ENCODE measurements at regions not wholly inside any gene's neighbourhood (a gene's known extent, or its start where the extent isn't known, plus 50 kb on each side); places are given as distances from the start of the nearest gene placed in this dataset.
A peak's percentile ranks its signal among the peaks of the same experiment; 100 is the strongest.

GRCh38 chr1:25030012-25030411 lies 99.9 kb upstream of the RUNX3 start:
- Histone ChIP-seq H3K9me3 (ENCODE audit: control insufficient read depth in 2 of 3, low read length in 3 of 3) (no peaks in the 10 kb centered on the region), H3K4me1 (ENCODE audit: control insufficient read depth in 2 of 2, insufficient read depth in 2 of 2, low read length in 2 of 2) (peaks cover 72 to 90% of the 10 kb centered on the region in 2 donors), H3K27me3 (ENCODE audit: control insufficient read depth in 2 of 2, insufficient read depth in 2 of 2, low read length in 2 of 2) (no peaks in the 10 kb centered on the region), H3K27ac (ENCODE audit: low read depth, low read length) (peak overlapping the region; percentile 16), H3K4me3 (ENCODE audit: low read length) (no peak overlapping the region), H3K36me3 (ENCODE audit: control insufficient read depth in 2 of 3, insufficient read depth in 3 of 3, low read length in 3 of 3) (no peaks in the 10 kb centered on the region)
- peak overlapping the region in 8 of 9 donors; percentile 36 to 97 (median 78) for H3K27ac Mint-ChIP-seq
- H3K27me3 Mint-ChIP-seq, result no peaks in the 10 kb centered on the region
- ATAC-seq, result no peak
- H3K4me3 Mint-ChIP-seq, result peak overlapping the region; percentile 16 to 92 (median 60)
- H3K36me3 Mint-ChIP-seq, result peaks cover 0 to 2% (median 0%) of the 10 kb centered on the region in 5 donors
- H3K4me1 Mint-ChIP-seq, result peaks cover 54 to 88% (median 77%) of the 10 kb centered on the region in 7 donors
- ChIA-PET CTCF (interaction anchor here (0.6 to 2.0 kb wide), 3 partner anchors 62 to 98 kb away, joined by 3 to 6 read pairs (median 3); no protein-coding TSS in a partner anchor), POLR2A (interaction anchor here (0.7 to 1.0 kb wide), 2 partner anchors 43 to 51 kb away, joined by 4 read pairs; no protein-coding TSS in a partner anchor)
- intact Hi-C loops (cut with micrococcal nuclease), result loop anchor here in 1 of 2 donors (1.0 kb wide), 2 partner anchors 8 to 65 kb away; no protein-coding TSS in a partner anchor
- no peak for DNase-seq
- H3K9me3 Mint-ChIP-seq, result peaks cover 0 to 3% (median 0%) of the 10 kb centered on the region in 11 donors

- Mint-ChIP-seq H3K27ac (peak overlapping the region in 8 of 9 donors; percentile 37 to 97 (median 64)), H3K9me3 (peaks cover 0 to 3% (median 0%) of the 10 kb centered on the region in 11 donors), H3K27me3 (no peaks in the 10 kb centered on the region), H3K4me3 (peak overlapping the region; percentile 23 to 92 (median 60)), H3K4me1 (peaks cover 56 to 95% (median 83%) of the 10 kb centered on the region in 7 donors), H3K36me3 (peaks cover 0 to 2% (median 0%) of the 10 kb centered on the region in 5 donors)
- ATAC-seq, result no peak
- Histone ChIP-seq H3K27ac (ENCODE audit: low read depth, low read length) (no peak overlapping the region), H3K4me3 (ENCODE audit: low read length) (peak overlapping the region; percentile 9), H3K36me3 (ENCODE audit: control insufficient read depth in 2 of 3, insufficient read depth in 3 of 3, low read length in 3 of 3) (no peaks in the 10 kb centered on the region), H3K4me1 (ENCODE audit: control insufficient read depth in 2 of 2, insufficient read depth in 2 of 2, low read length in 2 of 2) (peaks cover 72 to 90% of the 10 kb centered on the region in 2 donors), H3K9me3 (ENCODE audit: control insufficient read depth in 2 of 3, low read length in 3 of 3) (no peaks in the 10 kb centered on the region), H3K27me3 (ENCODE audit: control insufficient read depth in 2 of 2, insufficient read depth in 2 of 2, low read length in 2 of 2) (no peaks in the 10 kb centered on the region)
- POLR2A ChIA-PET, result interaction anchor here (0.7 to 2.5 kb wide), 5 partner anchors 44 to 103 kb away, joined by 3 to 8 read pairs (median 4); no protein-coding TSS in a partner anchor
- peak in 1 of 9 donors; percentile 58 for DNase-seq
- intact Hi-C loops (cut with micrococcal nuclease), result loop anchor here in 1 of 2 donors (10.0 kb wide), 1 partner anchor 524 kb away; the partner anchor contains the start of gene RCAN3
- CTCF ChIA-PET, result interaction anchor here (0.6 to 2.0 kb wide), 7 partner anchors 16 to 579 kb away, joined by 3 to 6 read pairs (median 3); no protein-coding TSS in a partner anchor
Measured at GRCh38 chr1:25028907-25029599, 99.0 kb upstream of the RUNX3 start.

GRCh38 chr1:25028587-25028906 lies 98.5 kb upstream of the RUNX3 start:
- CTCF ChIA-PET, result interaction anchor here (1.0 to 2.0 kb wide), 4 partner anchors 16 to 64 kb away, joined by 3 to 6 read pairs (median 4); no protein-coding TSS in a partner anchor
- Histone ChIP-seq H3K27me3 (ENCODE audit: control insufficient read depth in 2 of 2, insufficient read depth in 2 of 2, low read length in 2 of 2) (no peaks in the 10 kb centered on the region), H3K27ac (ENCODE audit: low read depth, low read length) (no peak overlapping the region), H3K4me1 (ENCODE audit: control insufficient read depth in 2 of 2, insufficient read depth in 2 of 2, low read length in 2 of 2) (peaks cover 72 to 90% of the 10 kb centered on the region in 2 donors), H3K4me3 (ENCODE audit: low read length) (no peak overlapping the region), H3K36me3 (ENCODE audit: control insufficient read depth in 2 of 3, insufficient read depth in 3 of 3, low read length in 3 of 3) (no peaks in the 10 kb centered on the region), H3K9me3 (ENCODE audit: control insufficient read depth in 2 of 3, low read length in 3 of 3) (no peaks in the 10 kb centered on the region)
- intact Hi-C loops (cut with micrococcal nuclease), result loop anchor here in 1 of 2 donors (10.0 kb wide), 1 partner anchor 524 kb away; the partner anchor contains the start of gene RCAN3
- POLR2A ChIA-PET, result interaction anchor here (0.7 to 2.5 kb wide), 4 partner anchors 44 to 103 kb away, joined by 3 to 8 read pairs (median 4); no protein-coding TSS in a partner anchor
- DNase-seq (no peak), ATAC-seq (no peak)
- Mint-ChIP-seq H3K27me3 (no peaks in the 10 kb centered on the region), H3K36me3 (peaks cover 0 to 2% (median 0%) of the 10 kb centered on the region in 5 donors), H3K27ac (peak overlapping the region in 8 of 9 donors; percentile 37 to 97 (median 64)), H3K4me1 (peaks cover 57 to 95% (median 83%) of the 10 kb centered on the region in 7 donors), H3K4me3 (peak overlapping the region in 8 of 10 donors; percentile 23 to 92 (median 60)), H3K9me3 (peaks cover 0 to 3% (median 0%) of the 10 kb centered on the region in 11 donors)

- ChIA-PET POLR2A (interaction anchor here (0.7 to 2.5 kb wide), 4 partner anchors 38 to 58 kb away, joined by 3 to 8 read pairs (median 6); no protein-coding TSS in a partner anchor), CTCF (interaction anchor here (1.0 to 2.0 kb wide), 4 partner anchors 15 to 63 kb away, joined by 3 to 6 read pairs (median 4); no protein-coding TSS in a partner anchor)
- Histone ChIP-seq H3K9me3 (ENCODE audit: control insufficient read depth in 2 of 3, low read length in 3 of 3) (no peaks in the 10 kb centered on the region), H3K27ac (ENCODE audit: low read depth, low read length) (no peak overlapping the region), H3K4me3 (ENCODE audit: low read length) (no peak overlapping the region), H3K4me1 (ENCODE audit: control insufficient read depth in 2 of 2, insufficient read depth in 2 of 2, low read length in 2 of 2) (peaks cover 72 to 90% of the 10 kb centered on the region in 2 donors), H3K27me3 (ENCODE audit: control insufficient read depth in 2 of 2, insufficient read depth in 2 of 2, low read length in 2 of 2) (no peaks in the 10 kb centered on the region), H3K36me3 (ENCODE audit: control insufficient read depth in 2 of 3, insufficient read depth in 3 of 3, low read length in 3 of 3) (no peaks in the 10 kb centered on the region)
- ATAC-seq (no peak), DNase-seq (no peak)
- Mint-ChIP-seq H3K27ac (peak overlapping the region in 4 of 9 donors; percentile 31 to 98 (median 72)), H3K4me3 (peak overlapping the region in 1 of 10 donors; percentile 28), H3K9me3 (peaks cover 0 to 3% (median 0%) of the 10 kb centered on the region in 11 donors), H3K4me1 (peaks cover 57 to 95% (median 83%) of the 10 kb centered on the region in 7 donors), H3K36me3 (peaks cover 0 to 2% (median 0%) of the 10 kb centered on the region in 5 donors), H3K27me3 (no peaks in the 10 kb centered on the region)
- intact Hi-C loops (cut with micrococcal nuclease), result loop anchor here in 1 of 2 donors (10.0 kb wide), 1 partner anchor 523 kb away; the partner anchor contains the start of gene RCAN3
Measured at GRCh38 chr1:25027822-25028586, 97.9 kb upstream of the RUNX3 start.

- ChIA-PET POLR2A (interaction anchor here (0.6 to 5.4 kb wide), 7 partner anchors 8 to 206 kb away, joined by 3 to 68 read pairs (median 3); partner anchors contain the start of gene SYF2), CTCF (interaction anchor here (0.7 to 1.8 kb wide), 3 partner anchors 10 to 392 kb away, joined by 3 to 13 read pairs (median 4); no protein-coding TSS in a partner anchor)
- DNase-seq (no peak), ATAC-seq (no peak)
- Histone ChIP-seq H3K4me3 (ENCODE audit: low read length) (no peak overlapping the region), H3K27ac (ENCODE audit: low read depth, low read length) (no peak overlapping the region), H3K9me3 (ENCODE audit: control insufficient read depth in 2 of 3, low read length in 3 of 3) (no peaks in the 10 kb centered on the region), H3K4me1 (ENCODE audit: control insufficient read depth in 2 of 2, insufficient read depth in 2 of 2, low read length in 2 of 2) (peaks cover 71 to 89% of the 10 kb centered on the region in 2 donors), H3K27me3 (ENCODE audit: control insufficient read depth in 2 of 2, insufficient read depth in 2 of 2, low read length in 2 of 2) (no peaks in the 10 kb centered on the region), H3K36me3 (ENCODE audit: control insufficient read depth in 2 of 3, insufficient read depth in 3 of 3, low read length in 3 of 3) (no peaks in the 10 kb centered on the region)
- intact Hi-C loops (cut with micrococcal nuclease), result loop anchor here in 1 of 2 donors (10.0 kb wide), 1 partner anchor 522 kb away; the partner anchor contains the start of gene RCAN3
- Mint-ChIP-seq H3K36me3 (peaks cover 0 to 2% (median 0%) of the 10 kb centered on the region in 5 donors), H3K27me3 (no peaks in the 10 kb centered on the region), H3K4me3 (peak overlapping the region in 1 of 10 donors; percentile 5), H3K4me1 (peaks cover 54 to 91% (median 79%) of the 10 kb centered on the region in 7 donors), H3K9me3 (peaks cover 0 to 3% (median 0%) of the 10 kb centered on the region in 11 donors), H3K27ac (peak overlapping the region in 4 of 9 donors; percentile 22 to 98 (median 50))
Measured at GRCh38 chr1:25026730-25027450, 96.8 kb upstream of the RUNX3 start.
